Spleen (tissue), 11 donors: ENCODE measurements at regions not wholly inside any gene's neighbourhood (a gene's known extent, or its start where the extent isn't known, plus 50 kb on each side); places are given as distances from the start of the nearest gene placed in this dataset.

Experiments used
- DNase-seq: peaks from one replicate; pipeline ENCODE4 v3.0.0-alpha.2; 2020
- H3K27ac ChIP-seq, 8 donors: fragments of 200-600 bp; sonication (generic) in 7 of 8; 1 replicate in 4 of 8; 2 replicates in 4 of 8; pipeline versions ENCODE4 v1.5.0 to v1.8.0; 2016 to 2021; ENCODE audit warnings: inconsistent platforms in 4 of 8, mild to moderate bottlenecking in 4 of 8, moderate library complexity in 1 of 8
- H3K27me3 ChIP-seq, 7 donors: fragments of 200-600 bp; sonication (generic) in 6 of 7; replicated peaks in 1 of 7; 1 replicate in 4 of 7; 2 replicates in 3 of 7; pipeline versions ENCODE4 v1.5.0 to v1.8.0; 2016 to 2021; ENCODE audit warnings: inconsistent platforms in 3 of 7, mild to moderate bottlenecking in 1 of 7
- H3K36me3 ChIP-seq, 6 donors: fragments of 200-600 bp; sonication (generic) in 5 of 6; 1 replicate in 4 of 6; 2 replicates in 2 of 6; pipeline versions ENCODE4 v1.5.0 to v1.8.0; 2016 to 2021; ENCODE audit warnings: inconsistent platforms in 2 of 6
- H3K4me1 ChIP-seq, 6 donors: fragments of 200-600 bp; sonication (generic) in 5 of 6; 1 replicate in 3 of 6; 2 replicates in 3 of 6; pipeline versions ENCODE4 v1.5.0 to v1.8.0; 2016 to 2021; ENCODE audit warnings: inconsistent platforms in 3 of 6
- H3K4me3 ChIP-seq, 8 donors: fragments of 200-600 bp; sonication (generic) in 7 of 8; 1 replicate in 4 of 8; 2 replicates in 4 of 8; pipeline versions ENCODE4 v1.5.0 to v1.8.0; 2016 to 2021; ENCODE audit warnings: inconsistent platforms in 4 of 8, mild to moderate bottlenecking in 4 of 8, moderate library complexity in 2 of 8
- H3K9me3 ChIP-seq, 8 donors: fragments of 200-600 bp; sonication (generic) in 7 of 8; 1 replicate in 4 of 8; 2 replicates in 4 of 8; pipeline versions ENCODE4 v1.5.0 to v1.8.0; 2016 to 2021; ENCODE audit warnings: inconsistent platforms in 4 of 8
- POLR2A ChIP-seq, 3 donors: fragments of 450-650 bp; IDR thresholded peaks; one replicate each; pipeline ENCODE4 v1.5.1; 2017; ENCODE audit warnings: antibody characterized with exemption in 3 of 3, mild to moderate bottlenecking in 1 of 3
- POLR2AphosphoS5 ChIP-seq, 3 donors: sonication (generic); formaldehyde crosslinking; IDR thresholded peaks; one replicate each; pipeline ENCODE4 v1.5.1; 2017; ENCODE audit warnings: antibody characterized with exemption in 3 of 3
- WGBS, 5 donors: extraction: QIAGEN DNeasy Blood & Tissue Kit in 3 of 5; methylation state at CpG; one replicate each; pipeline versions ENCODE4 v1.1.5 to v1.1.7; 2013 to 2018; 5-methylcytosine and 5-hydroxymethylcytosine counted together
- intact Hi-C: fragments of 100-400 bp; cut with DNase I; formaldehyde crosslinking; loops from one replicate; pipeline ENCODE4 v1.15.0; 2023; ENCODE audit warnings: low total_unique reads
- TF ChIP-seq, protein P1 (sequence below), 11 experiments: fragments of 200-600 bp in 7 of 11; fragments of 450-650 bp in 4 of 11; sonication (generic) in 4 of 11; IDR thresholded peaks in 8 of 11; conservative IDR thresholded peaks in 3 of 11; 1 replicate in 7 of 11; 2 replicates in 4 of 11; pipeline versions ENCODE4 v1.4.0 to v1.8.0; 2016 to 2021; ENCODE audit warnings: antibody characterized with exemption in 11 of 11, inconsistent platforms in 4 of 11, mild to moderate bottlenecking in 1 of 11
- donor health status: healthy with polysubstance abuse.
- donor health status: DM: no; HTN: no; CAD: no; lungs with moderate emphysema.
- donor health status: DM: no; HTN: no; CAD: no.
- donor health status: Bipolar disorder and iron deficiency.
- donor health status: healthy.
- donor health status: DM: no; HTN: no; CAD: no.
- donor health status: DM: yes; HTN: yes; CAD: no.

GRCh38 chr9:134563397-134563796 lies 78.2 kb upstream of the COL5A1 start:
- intact Hi-C loops = no loop called here
- Histone ChIP-seq H3K27ac (no peak overlapping the region), H3K4me1 (peaks cover 0 to 10% (median 0%) of the 10 kb centered on the region in 6 donors), H3K27me3 (peaks cover 0 to 3% (median 0%) of the 10 kb centered on the region in 7 donors), H3K36me3 (no peaks in the 10 kb centered on the region), H3K9me3 (peaks cover 0 to 30% (median 18%) of the 10 kb centered on the region in 8 donors), H3K4me3 (no peak overlapping the region)
- DNase-seq = no peak
- TF ChIP-seq POLR2A (IDR thresholded peaks at IDR 0.05) = no peak
- TF ChIP-seq POLR2AphosphoS5 (IDR thresholded peaks at IDR 0.05) = no peak
- TF ChIP-seq, protein P1, sequence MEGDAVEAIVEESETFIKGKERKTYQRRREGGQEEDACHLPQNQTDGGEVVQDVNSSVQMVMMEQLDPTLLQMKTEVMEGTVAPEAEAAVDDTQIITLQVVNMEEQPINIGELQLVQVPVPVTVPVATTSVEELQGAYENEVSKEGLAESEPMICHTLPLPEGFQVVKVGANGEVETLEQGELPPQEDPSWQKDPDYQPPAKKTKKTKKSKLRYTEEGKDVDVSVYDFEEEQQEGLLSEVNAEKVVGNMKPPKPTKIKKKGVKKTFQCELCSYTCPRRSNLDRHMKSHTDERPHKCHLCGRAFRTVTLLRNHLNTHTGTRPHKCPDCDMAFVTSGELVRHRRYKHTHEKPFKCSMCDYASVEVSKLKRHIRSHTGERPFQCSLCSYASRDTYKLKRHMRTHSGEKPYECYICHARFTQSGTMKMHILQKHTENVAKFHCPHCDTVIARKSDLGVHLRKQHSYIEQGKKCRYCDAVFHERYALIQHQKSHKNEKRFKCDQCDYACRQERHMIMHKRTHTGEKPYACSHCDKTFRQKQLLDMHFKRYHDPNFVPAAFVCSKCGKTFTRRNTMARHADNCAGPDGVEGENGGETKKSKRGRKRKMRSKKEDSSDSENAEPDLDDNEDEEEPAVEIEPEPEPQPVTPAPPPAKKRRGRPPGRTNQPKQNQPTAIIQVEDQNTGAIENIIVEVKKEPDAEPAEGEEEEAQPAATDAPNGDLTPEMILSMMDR (IDR thresholded peaks at IDR 0.05 in 8 of 11, conservative IDR thresholded peaks at IDR 0.05 in 3 of 11) = no peak
- 85 to 93% (median 86%) methylated on average over 4 of the region's 4 CpGs for WGBS, 5 donors

GRCh38 chr9:134564431-134565170 lies 77.0 kb upstream of the COL5A1 start:
- intact Hi-C loops = no loop called here
- DNase-seq = no peak
- 85 to 93% (median 88%) methylated on average over 16 of the region's 16 CpGs for WGBS, 5 donors

GRCh38 chr9:134565316-134565915 lies 76.2 kb upstream of the COL5A1 start:
- Histone ChIP-seq H3K4me1 (peaks cover 0 to 8% (median 0%) of the 10 kb centered on the region in 6 donors), H3K4me3 (no peak overlapping the region), H3K9me3 (peaks cover 0 to 30% (median 18%) of the 10 kb centered on the region in 8 donors), H3K27ac (no peak overlapping the region), H3K27me3 (no peaks in the 10 kb centered on the region), H3K36me3 (no peaks in the 10 kb centered on the region)
- TF ChIP-seq, protein P1 (IDR thresholded peaks at IDR 0.05 in 8 of 11, conservative IDR thresholded peaks at IDR 0.05 in 3 of 11) = no peak
- TF ChIP-seq POLR2AphosphoS5 (IDR thresholded peaks at IDR 0.05) = no peak
- TF ChIP-seq POLR2A (IDR thresholded peaks at IDR 0.05) = no peak
- intact Hi-C loops = no loop called here
- 94 to 97% (median 95%) methylated on average over 14 of the region's 14 CpGs for WGBS, 5 donors
- DNase-seq = no peak

More at GRCh38 chr9:134564431-134565170, 77.0 kb upstream of the COL5A1 start:
- peaks cover 0 to 30% (median 18%) of the 10 kb centered on the region in 8 donors for H3K9me3 ChIP-seq
- no peaks in the 10 kb centered on the region for H3K36me3 ChIP-seq
- H3K27ac ChIP-seq = no peak overlapping the region
- H3K27me3 ChIP-seq = no peaks in the 10 kb centered on the region
- peaks cover 0 to 10% (median 0%) of the 10 kb centered on the region in 6 donors for H3K4me1 ChIP-seq
- H3K4me3 ChIP-seq = no peak overlapping the region
- TF ChIP-seq POLR2A (IDR thresholded peaks at IDR 0.05) = no peak
- TF ChIP-seq POLR2AphosphoS5 (IDR thresholded peaks at IDR 0.05) = no peak
- TF ChIP-seq, protein P1 (IDR thresholded peaks at IDR 0.05 in 8 of 11, conservative IDR thresholded peaks at IDR 0.05 in 3 of 11) = no peak

DNA sequence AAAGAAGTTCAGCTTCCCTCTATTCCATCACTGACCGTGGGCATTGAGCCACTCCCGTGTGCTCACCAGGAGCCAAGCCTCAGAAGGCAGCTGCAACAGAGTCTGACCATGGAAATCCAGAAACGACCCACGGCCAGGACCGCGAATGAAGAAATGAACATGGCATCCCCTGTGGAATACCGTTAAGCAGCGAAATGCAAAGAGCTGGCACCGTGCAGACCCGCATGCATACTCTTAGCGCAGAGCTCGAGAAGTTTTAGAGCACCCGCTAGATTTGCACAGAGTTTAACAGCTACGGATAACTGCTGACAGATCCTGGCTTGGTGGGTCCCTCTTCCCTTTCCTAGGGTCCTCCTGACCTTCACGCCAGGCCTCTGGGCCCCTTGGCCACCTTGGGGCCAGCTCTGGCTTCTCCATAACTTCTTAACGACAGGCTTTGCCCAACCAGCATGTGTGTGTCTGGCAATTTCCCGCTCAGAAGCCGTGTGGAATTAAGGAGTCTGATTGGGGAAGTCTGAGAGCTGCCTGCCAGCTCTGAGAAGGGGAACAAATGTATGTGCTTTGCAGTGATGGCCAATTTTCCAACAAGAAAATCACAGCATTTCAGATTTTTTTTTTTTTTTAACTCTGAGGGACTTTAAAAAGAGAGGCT lies 75.3 kb upstream of the COL5A1 start:
- Histone ChIP-seq H3K4me1 (no peaks in the 10 kb centered on the region), H3K4me3 (no peak overlapping the region), H3K9me3 (peaks cover 0 to 30% (median 18%) of the 10 kb centered on the region in 8 donors), H3K27me3 (no peaks in the 10 kb centered on the region), H3K36me3 (no peaks in the 10 kb centered on the region), H3K27ac (no peak overlapping the region)
- DNase-seq = no peak
- TF ChIP-seq POLR2AphosphoS5 (IDR thresholded peaks at IDR 0.05) (no peak), POLR2A (IDR thresholded peaks at IDR 0.05) (no peak)
- TF ChIP-seq, protein P1 (IDR thresholded peaks at IDR 0.05 in 8 of 11, conservative IDR thresholded peaks at IDR 0.05 in 3 of 11) = no peak
- intact Hi-C loops = no loop called here
- 86 to 95% (median 92%) methylated on average over 18 of the region's 18 CpGs for whole genome bisulfite sequencing, 5 donors
